ENCODE measurements at regions not wholly inside any gene's neighbourhood (a gene's known extent, or its start where the extent isn't known, plus 50 kb on each side); places are given as distances from the start of the nearest gene placed in this dataset.

DNA sequence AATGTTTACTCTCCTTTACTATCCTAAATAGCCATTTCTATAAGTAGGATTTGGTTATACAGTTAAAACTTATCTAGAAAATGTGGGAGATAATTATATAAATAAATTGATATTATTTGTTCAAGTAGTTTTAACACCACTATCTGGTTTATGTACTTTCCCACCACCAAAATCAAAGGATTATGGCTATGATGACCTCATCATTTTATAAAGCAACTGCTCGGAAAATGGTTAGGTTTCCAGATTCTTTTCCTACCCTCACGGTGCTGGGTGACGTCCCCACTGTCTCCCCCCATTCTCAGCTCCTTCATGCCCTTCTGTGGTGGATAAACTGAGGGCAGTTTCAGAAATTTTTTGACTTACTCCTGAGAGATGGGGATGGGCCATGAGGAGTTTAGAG is 1011.8 kb upstream of the ADGRL4 start:
- no peaks in the 10 kb centered on the region for H3K9me3 ChIP-seq (ENCODE audit: control insufficient read depth, low read length)

DNA sequence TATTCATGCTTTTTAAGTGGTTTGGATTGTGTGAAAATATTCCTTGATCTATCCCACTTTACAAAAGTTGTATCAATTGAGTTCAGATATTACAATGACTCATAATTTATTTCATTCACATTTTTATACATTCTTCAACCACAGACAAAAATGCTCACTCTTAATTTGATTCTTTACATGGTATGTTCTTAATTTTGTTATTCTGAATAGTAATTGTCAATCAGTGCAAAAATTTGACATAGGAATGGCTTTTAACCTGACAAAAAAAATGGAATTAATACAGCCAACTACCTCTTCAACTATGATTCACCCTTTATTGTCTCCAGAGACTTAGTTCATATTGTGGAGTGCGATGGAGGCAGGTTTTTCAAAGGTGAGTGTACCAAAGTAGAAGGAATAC is 1002.4 kb upstream of the ADGRL4 start:
- Histone ChIP-seq H3K4me3 (ENCODE audit: extremely low read depth, insufficient read depth, low read length, poor library complexity, severe bottlenecking) (no peak overlapping the region), H3K9me3 (ENCODE audit: control insufficient read depth, low read length) (no peaks in the 10 kb centered on the region), H3K36me3 (ENCODE audit: control insufficient read depth, insufficient read depth, low read length) (no peaks in the 10 kb centered on the region), H3K27ac (ENCODE audit: low read depth, low read length, severe bottlenecking) (no peak overlapping the region), H3K4me1 (ENCODE audit: control insufficient read depth, insufficient read depth, low read length, poor library complexity, severe bottlenecking) (no peaks in the 10 kb centered on the region)
- no CpG with 5 or more reads among the region's 1 CpG for WGBS, 2 experiments (ENCODE audit: insufficient coverage in 2 of 2)

More for the DNA sequence above, 1011.8 kb upstream of the ADGRL4 start:
- H3K4me3 ChIP-seq (ENCODE audit: extremely low read depth, insufficient read depth, low read length, poor library complexity, severe bottlenecking): no peak overlapping the region
- no peak overlapping the region for H3K27ac ChIP-seq (ENCODE audit: low read depth, low read length, severe bottlenecking)
- H3K36me3 ChIP-seq (ENCODE audit: control insufficient read depth, insufficient read depth, low read length): no peaks in the 10 kb centered on the region
- WGBS, 2 experiments (ENCODE audit: insufficient coverage in 2 of 2): 100% methylated on average over 1 of the region's 3 CpGs; no CpG with 5 or more reads in 1 of the 2 experiments
- H3K4me1 ChIP-seq (ENCODE audit: control insufficient read depth, insufficient read depth, low read length, poor library complexity, severe bottlenecking): no peaks in the 10 kb centered on the region

- H3K4me3 ChIP-seq (ENCODE audit: extremely low read depth, insufficient read depth, low read length, poor library complexity, severe bottlenecking): no peak overlapping the region
- H3K4me1 ChIP-seq (ENCODE audit: control insufficient read depth, insufficient read depth, low read length, poor library complexity, severe bottlenecking): no peaks in the 10 kb centered on the region
- H3K9me3 ChIP-seq (ENCODE audit: control insufficient read depth, low read length): no peaks in the 10 kb centered on the region
- no peaks in the 10 kb centered on the region for H3K36me3 ChIP-seq (ENCODE audit: control insufficient read depth, insufficient read depth, low read length)
- H3K27ac ChIP-seq (ENCODE audit: low read depth, low read length, severe bottlenecking): no peak overlapping the region
These were observed 996.7 kb upstream of the ADGRL4 start for GRCh38 chr1:80003250-80003649.

GRCh38 chr1:79988401-79988800 is 981.9 kb upstream of the ADGRL4 start:
- no peak overlapping the region for H3K27ac ChIP-seq (ENCODE audit: low read depth, low read length, severe bottlenecking)
- H3K36me3 ChIP-seq (ENCODE audit: control insufficient read depth, insufficient read depth, low read length): no peaks in the 10 kb centered on the region
- no peaks in the 10 kb centered on the region for H3K9me3 ChIP-seq (ENCODE audit: control insufficient read depth, low read length)
- no peak overlapping the region for H3K4me3 ChIP-seq (ENCODE audit: extremely low read depth, insufficient read depth, low read length, poor library complexity, severe bottlenecking)
- WGBS, 2 experiments (ENCODE audit: insufficient coverage in 2 of 2): 91 to 100% methylated on average over 2 of the region's 3 CpGs
- H3K4me1 ChIP-seq (ENCODE audit: control insufficient read depth, insufficient read depth, low read length, poor library complexity, severe bottlenecking): no peaks in the 10 kb centered on the region

DNA sequence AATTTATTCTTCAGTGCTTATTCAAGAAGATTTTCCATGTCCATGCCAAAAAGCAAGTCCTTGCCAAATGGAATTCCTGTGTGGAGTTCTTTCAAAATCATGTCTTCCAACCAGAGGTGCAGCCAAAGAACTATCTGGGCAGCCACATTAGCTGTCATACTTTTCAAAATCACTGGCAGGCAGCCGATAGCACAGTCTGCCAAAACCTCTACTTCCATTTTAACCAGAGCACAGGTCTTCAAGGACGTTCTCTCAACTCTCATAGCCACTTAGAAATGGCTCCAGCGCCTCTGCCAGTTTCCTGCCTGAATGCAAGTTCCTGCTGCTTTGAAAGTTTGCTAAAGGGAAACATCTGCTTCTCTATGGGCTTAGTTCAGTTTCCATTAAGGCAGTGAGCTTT is 975.7 kb upstream of the ADGRL4 start:
- Histone ChIP-seq H3K9me3 (ENCODE audit: control insufficient read depth, low read length) (no peaks in the 10 kb centered on the region), H3K36me3 (ENCODE audit: control insufficient read depth, insufficient read depth, low read length) (no peaks in the 10 kb centered on the region), H3K4me1 (ENCODE audit: control insufficient read depth, insufficient read depth, low read length, poor library complexity, severe bottlenecking) (no peaks in the 10 kb centered on the region), H3K4me3 (ENCODE audit: extremely low read depth, insufficient read depth, low read length, poor library complexity, severe bottlenecking) (no peak overlapping the region), H3K27ac (ENCODE audit: low read depth, low read length, severe bottlenecking) (no peak overlapping the region)
- WGBS, 2 experiments (ENCODE audit: insufficient coverage in 2 of 2): 81 to 100% methylated on average over 2 to 3 of the region's 3 CpGs

DNA sequence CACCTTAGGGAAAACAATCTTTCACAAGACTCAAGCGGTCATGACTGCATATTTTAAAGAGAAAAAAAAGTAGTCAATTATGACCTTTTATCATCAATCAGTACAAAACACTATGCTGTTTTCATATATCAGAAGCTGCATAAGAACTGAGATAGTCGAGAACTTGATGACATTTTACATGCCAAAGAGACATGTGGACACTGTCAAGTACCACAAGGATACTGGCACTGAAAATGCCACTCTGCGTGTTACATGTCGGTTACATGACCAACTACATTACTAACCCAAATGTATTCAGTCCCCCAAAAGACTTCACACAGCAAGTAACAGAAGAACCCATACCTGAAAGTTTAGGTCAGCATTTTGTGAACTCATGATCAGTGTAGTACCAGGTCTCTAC is 975.0 kb upstream of the ADGRL4 start:
- no peak overlapping the region for H3K4me3 ChIP-seq (ENCODE audit: extremely low read depth, insufficient read depth, low read length, poor library complexity, severe bottlenecking)
- H3K4me1 ChIP-seq (ENCODE audit: control insufficient read depth, insufficient read depth, low read length, poor library complexity, severe bottlenecking): no peaks in the 10 kb centered on the region
- H3K36me3 ChIP-seq (ENCODE audit: control insufficient read depth, insufficient read depth, low read length): no peaks in the 10 kb centered on the region
- H3K27ac ChIP-seq (ENCODE audit: low read depth, low read length, severe bottlenecking): no peak overlapping the region
- WGBS, 2 experiments (ENCODE audit: insufficient coverage in 2 of 2): 90 to 100% methylated on average over 3 of the region's 4 CpGs
- no peaks in the 10 kb centered on the region for H3K9me3 ChIP-seq (ENCODE audit: control insufficient read depth, low read length)

GRCh38 chr1:79979346-79979745 is 972.8 kb upstream of the ADGRL4 start:
- Histone ChIP-seq H3K4me3 (ENCODE audit: extremely low read depth, insufficient read depth, low read length, poor library complexity, severe bottlenecking) (no peak overlapping the region), H3K4me1 (ENCODE audit: control insufficient read depth, insufficient read depth, low read length, poor library complexity, severe bottlenecking) (no peaks in the 10 kb centered on the region), H3K9me3 (ENCODE audit: control insufficient read depth, low read length) (no peaks in the 10 kb centered on the region), H3K27ac (ENCODE audit: low read depth, low read length, severe bottlenecking) (no peak overlapping the region), H3K36me3 (ENCODE audit: control insufficient read depth, insufficient read depth, low read length) (no peaks in the 10 kb centered on the region)

- H3K27ac ChIP-seq (ENCODE audit: low read depth, low read length, severe bottlenecking): no peak overlapping the region
- no peaks in the 10 kb centered on the region for H3K4me1 ChIP-seq (ENCODE audit: control insufficient read depth, insufficient read depth, low read length, poor library complexity, severe bottlenecking)
- H3K4me3 ChIP-seq (ENCODE audit: extremely low read depth, insufficient read depth, low read length, poor library complexity, severe bottlenecking): no peak overlapping the region
- H3K9me3 ChIP-seq (ENCODE audit: control insufficient read depth, low read length): no peaks in the 10 kb centered on the region
- 73 to 100% methylated on average over 1 to 2 of the region's 3 CpGs for WGBS, 2 experiments (ENCODE audit: insufficient coverage in 2 of 2)
- no peaks in the 10 kb centered on the region for H3K36me3 ChIP-seq (ENCODE audit: control insufficient read depth, insufficient read depth, low read length)
These were observed 969.8 kb upstream of the ADGRL4 start for GRCh38 chr1:79976287-79976686.

- Histone ChIP-seq H3K4me1 (ENCODE audit: control insufficient read depth, insufficient read depth, low read length, poor library complexity, severe bottlenecking) (no peaks in the 10 kb centered on the region), H3K27ac (ENCODE audit: low read depth, low read length, severe bottlenecking) (no peak overlapping the region), H3K9me3 (ENCODE audit: control insufficient read depth, low read length) (no peaks in the 10 kb centered on the region), H3K4me3 (ENCODE audit: extremely low read depth, insufficient read depth, low read length, poor library complexity, severe bottlenecking) (no peak overlapping the region), H3K36me3 (ENCODE audit: control insufficient read depth, insufficient read depth, low read length) (no peaks in the 10 kb centered on the region)
- 73 to 83% methylated on average over 3 to 5 of the region's 7 CpGs for WGBS, 2 experiments (ENCODE audit: insufficient coverage in 2 of 2)
These were observed 968.1 kb upstream of the ADGRL4 start for GRCh38 chr1:79974659-79975058.

GRCh38 chr1:79969886-79970285 is 963.4 kb upstream of the ADGRL4 start:
- WGBS, 2 experiments (ENCODE audit: insufficient coverage in 2 of 2): no CpG with 5 or more reads among the region's 2 CpGs
- no peaks in the 10 kb centered on the region for H3K4me1 ChIP-seq (ENCODE audit: control insufficient read depth, insufficient read depth, low read length, poor library complexity, severe bottlenecking)
- H3K4me3 ChIP-seq (ENCODE audit: extremely low read depth, insufficient read depth, low read length, poor library complexity, severe bottlenecking): no peak overlapping the region
- no peak overlapping the region for H3K27ac ChIP-seq (ENCODE audit: low read depth, low read length, severe bottlenecking)
- no peaks in the 10 kb centered on the region for H3K9me3 ChIP-seq (ENCODE audit: control insufficient read depth, low read length)
- H3K36me3 ChIP-seq (ENCODE audit: control insufficient read depth, insufficient read depth, low read length): no peaks in the 10 kb centered on the region

DNA sequence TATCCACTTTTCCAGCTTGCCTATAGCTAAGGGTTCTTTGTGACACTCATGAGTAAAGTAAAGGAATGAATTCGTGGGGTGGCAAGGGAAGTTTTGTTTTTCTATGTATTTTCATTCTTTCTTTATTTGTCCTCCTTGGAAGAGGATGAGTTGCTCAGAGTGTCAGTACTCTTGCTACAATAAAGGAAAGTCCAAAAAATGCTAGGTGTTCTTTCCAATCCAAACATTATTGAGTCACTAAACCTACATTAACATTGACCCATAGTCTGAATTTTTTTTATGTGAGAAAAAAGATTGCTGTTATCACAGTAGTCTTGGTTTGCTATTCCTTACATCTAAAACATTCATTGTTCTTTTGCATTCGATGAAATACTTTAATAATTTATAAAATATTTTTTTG is 959.9 kb upstream of the ADGRL4 start:
- Histone ChIP-seq H3K4me3 (ENCODE audit: extremely low read depth, insufficient read depth, low read length, poor library complexity, severe bottlenecking) (no peak overlapping the region), H3K9me3 (ENCODE audit: control insufficient read depth, low read length) (no peaks in the 10 kb centered on the region), H3K4me1 (ENCODE audit: control insufficient read depth, insufficient read depth, low read length, poor library complexity, severe bottlenecking) (no peaks in the 10 kb centered on the region), H3K27ac (ENCODE audit: low read depth, low read length, severe bottlenecking) (no peak overlapping the region), H3K36me3 (ENCODE audit: control insufficient read depth, insufficient read depth, low read length) (no peaks in the 10 kb centered on the region)
- no CpG with 5 or more reads among the region's 2 CpGs for WGBS, 2 experiments (ENCODE audit: insufficient coverage in 2 of 2)

- H3K27ac ChIP-seq (ENCODE audit: low read depth, low read length, severe bottlenecking): no peak overlapping the region
- H3K9me3 ChIP-seq (ENCODE audit: control insufficient read depth, low read length): peaks cover 17% of the 10 kb centered on the region
- no peaks in the 10 kb centered on the region for H3K4me1 ChIP-seq (ENCODE audit: control insufficient read depth, insufficient read depth, low read length, poor library complexity, severe bottlenecking)
- no peaks in the 10 kb centered on the region for H3K36me3 ChIP-seq (ENCODE audit: control insufficient read depth, insufficient read depth, low read length)
- no CpG with 5 or more reads among the region's 1 CpG for WGBS, 2 experiments (ENCODE audit: insufficient coverage in 2 of 2)
- H3K4me3 ChIP-seq (ENCODE audit: extremely low read depth, insufficient read depth, low read length, poor library complexity, severe bottlenecking): no peak overlapping the region
These were observed 953.1 kb upstream of the ADGRL4 start for GRCh38 chr1:79959635-79960034.
